ENCODE measurements at regions not wholly inside any gene's neighbourhood (a gene's known extent, or its start where the extent isn't known, plus 50 kb on each side); places are given as distances from the start of the nearest gene placed in this dataset.
"Not testable (repeated sequence)": the region's sequence is repeated elsewhere in the genome, so short reads cannot be mapped to it uniquely, and the experiment has no call there.

DNA sequence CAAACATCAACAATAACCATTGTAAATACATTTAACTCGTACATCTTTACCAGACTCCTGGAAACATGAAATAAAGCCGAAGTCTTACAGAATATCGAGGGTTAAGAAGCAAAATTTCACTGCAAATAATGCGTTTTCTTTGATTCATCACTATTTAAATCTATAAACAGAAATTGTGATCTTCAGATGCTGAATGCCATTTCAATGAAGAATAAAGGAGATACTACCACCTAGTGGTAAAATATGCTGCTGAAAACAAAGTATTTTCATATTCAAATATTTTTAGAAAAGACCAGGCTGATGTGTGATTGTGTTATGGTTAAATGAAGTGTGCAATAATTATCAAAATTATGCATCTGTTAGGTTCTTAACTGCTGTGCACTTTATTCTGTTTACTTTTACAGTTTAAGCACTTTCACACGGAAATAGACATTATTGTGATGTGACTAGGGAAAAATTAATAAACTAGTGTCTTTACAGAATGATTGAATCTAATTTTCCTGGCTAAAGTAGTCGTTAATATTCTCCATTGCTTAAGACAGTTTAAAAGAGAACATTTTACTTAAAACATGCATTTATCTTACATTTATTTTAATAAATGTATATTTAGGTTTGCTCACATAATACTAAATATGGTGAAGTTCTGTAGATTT, 1093.1 kb downstream of the MRPL39 start:
- DNase-seq = peak; percentile 1

- no peak for DNase-seq
Observed at GRCh38 chr21:24509131-24509530, 1098.2 kb downstream of the MRPL39 start.

DNA sequence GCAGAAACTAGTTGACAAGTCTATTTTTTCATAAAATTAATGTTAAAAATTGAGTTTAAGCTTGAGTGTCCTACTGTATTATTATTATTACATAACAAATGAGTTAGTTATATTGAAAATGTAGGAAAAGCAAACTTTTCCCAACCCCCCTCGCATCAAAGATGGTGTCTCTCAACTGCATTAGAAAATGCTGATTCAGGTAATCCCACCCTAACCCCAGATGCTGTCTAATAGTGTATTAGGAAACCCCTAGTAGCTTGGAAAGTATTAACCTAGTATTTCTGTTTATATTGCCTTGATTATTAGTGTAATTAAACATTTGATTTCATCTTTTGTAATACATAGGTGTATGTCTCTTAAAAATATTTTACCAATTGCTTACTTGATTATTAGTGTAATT, 1120.3 kb downstream of the MRPL39 start:
- DNase-seq = no peak

GRCh38 chr21:24483361-24483760, 1123.9 kb downstream of the MRPL39 start:
- DNase-seq = not testable (repeated sequence)

- DNase-seq = no peak
Observed at GRCh38 chr21:24470852-24471251, 1136.4 kb downstream of the MRPL39 start.

GRCh38 chr21:24456358-24456757, 1150.9 kb downstream of the MRPL39 start:
- no peak for DNase-seq

GRCh38 chr21:24450119-24450518, 1157.2 kb downstream of the MRPL39 start:
- DNase-seq = no peak

GRCh38 chr21:24445517-24445916, 1161.8 kb downstream of the MRPL39 start:
- DNase-seq = no peak

- DNase-seq = no peak
Observed at GRCh38 chr21:24444736-24445135, 1162.5 kb downstream of the MRPL39 start.

GRCh38 chr21:24436236-24436635, 1171.0 kb downstream of the MRPL39 start:
- no peak for DNase-seq

DNA sequence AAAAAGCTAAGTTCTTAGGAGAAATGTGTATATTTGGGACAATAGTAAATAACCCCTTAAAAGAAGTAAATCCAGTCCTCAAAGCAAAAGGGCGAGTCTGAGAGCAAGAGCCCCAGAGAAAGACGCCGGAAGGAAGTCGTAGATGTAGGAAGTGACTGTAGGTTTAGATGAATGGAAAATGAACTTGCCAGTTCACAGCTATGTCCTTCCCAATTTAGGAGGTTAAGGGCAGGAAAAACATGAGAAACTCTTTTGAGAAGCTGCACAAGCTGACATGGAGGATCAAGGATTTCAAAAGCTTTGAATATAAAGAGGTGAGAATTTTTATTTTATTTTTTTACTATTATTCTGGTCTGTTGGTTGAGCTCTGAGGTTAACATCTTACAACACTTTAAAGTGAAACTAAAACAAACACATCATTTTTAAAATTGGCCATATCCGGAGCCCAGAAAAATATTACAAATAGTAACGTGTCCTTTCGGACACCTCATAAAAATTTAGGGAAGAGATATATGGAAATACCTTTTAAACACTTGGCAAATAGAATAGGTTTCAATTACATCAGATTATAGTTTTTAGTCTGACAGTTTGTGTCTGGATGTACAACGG, 1178.6 kb downstream of the MRPL39 start:
- no peak for DNase-seq

DNA sequence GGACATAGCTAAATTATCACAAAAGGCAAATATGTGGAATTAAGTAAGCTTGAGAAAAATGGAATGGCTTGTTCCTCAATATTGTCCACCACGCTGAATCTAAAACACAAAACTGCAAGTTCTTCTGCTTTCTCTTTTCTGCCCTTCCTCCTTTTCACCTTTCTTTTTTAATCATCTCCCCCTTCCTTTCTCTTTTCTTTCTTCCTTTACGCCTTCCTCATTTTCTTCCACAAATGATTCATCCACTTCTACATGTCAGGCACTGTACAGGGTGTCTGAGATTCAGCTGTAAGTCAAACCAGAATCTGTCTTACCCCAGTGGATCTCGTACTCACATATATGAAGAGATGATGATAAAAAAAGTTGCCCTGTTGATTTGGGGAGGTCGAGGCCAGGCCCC, 1182.5 kb downstream of the MRPL39 start:
- DNase-seq = no peak

- DNase-seq = no peak
Observed at GRCh38 chr21:24423546-24423945, 1183.7 kb downstream of the MRPL39 start.

- no peak for DNase-seq
Observed at GRCh38 chr21:24420689-24421088, 1186.6 kb downstream of the MRPL39 start.

- DNase-seq = not testable (repeated sequence)
Observed at GRCh38 chr21:24419641-24420040, 1187.6 kb downstream of the MRPL39 start.

DNA sequence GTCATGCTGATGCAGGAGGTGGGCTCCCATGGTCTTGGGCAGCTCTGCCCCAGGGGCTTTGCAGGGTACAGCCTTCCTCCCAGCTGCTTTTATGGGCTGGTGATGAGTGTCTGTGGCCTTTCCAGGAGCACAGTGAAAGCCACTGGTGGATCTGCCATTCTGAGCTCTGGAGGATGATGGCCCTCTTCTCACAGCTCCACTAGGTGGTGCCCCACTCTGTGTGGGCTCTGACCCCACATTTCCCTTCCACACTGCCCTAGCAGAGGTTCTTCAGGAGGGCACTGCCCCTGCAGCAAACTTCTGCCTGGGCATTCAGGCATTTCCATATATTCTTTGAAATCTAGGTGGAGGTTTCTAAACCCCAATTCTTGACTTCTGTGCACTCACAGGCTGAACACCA, 1188.6 kb downstream of the MRPL39 start:
- DNase-seq = no peak

GRCh38 chr21:24411429-24411828, 1195.9 kb downstream of the MRPL39 start:
- no peak for DNase-seq

DNA sequence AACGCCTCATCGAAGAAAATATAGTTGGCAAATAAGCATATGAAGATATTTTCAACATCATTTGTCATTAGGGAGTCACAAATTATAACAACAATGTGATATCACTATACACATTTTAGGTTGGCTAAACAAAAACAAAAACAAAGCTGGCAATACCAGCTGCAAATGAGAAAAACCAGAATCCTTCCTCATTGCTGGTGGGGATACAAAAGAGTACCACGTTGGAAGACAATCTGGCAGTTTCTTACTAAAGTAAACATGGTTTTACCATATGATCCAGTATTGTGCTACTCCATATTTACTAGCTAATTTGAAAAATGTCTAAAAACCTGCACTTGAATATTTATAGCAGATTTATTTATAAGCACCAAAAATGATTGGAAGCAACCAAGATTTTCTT, 1204.1 kb downstream of the MRPL39 start:
- no peak for DNase-seq

DNA sequence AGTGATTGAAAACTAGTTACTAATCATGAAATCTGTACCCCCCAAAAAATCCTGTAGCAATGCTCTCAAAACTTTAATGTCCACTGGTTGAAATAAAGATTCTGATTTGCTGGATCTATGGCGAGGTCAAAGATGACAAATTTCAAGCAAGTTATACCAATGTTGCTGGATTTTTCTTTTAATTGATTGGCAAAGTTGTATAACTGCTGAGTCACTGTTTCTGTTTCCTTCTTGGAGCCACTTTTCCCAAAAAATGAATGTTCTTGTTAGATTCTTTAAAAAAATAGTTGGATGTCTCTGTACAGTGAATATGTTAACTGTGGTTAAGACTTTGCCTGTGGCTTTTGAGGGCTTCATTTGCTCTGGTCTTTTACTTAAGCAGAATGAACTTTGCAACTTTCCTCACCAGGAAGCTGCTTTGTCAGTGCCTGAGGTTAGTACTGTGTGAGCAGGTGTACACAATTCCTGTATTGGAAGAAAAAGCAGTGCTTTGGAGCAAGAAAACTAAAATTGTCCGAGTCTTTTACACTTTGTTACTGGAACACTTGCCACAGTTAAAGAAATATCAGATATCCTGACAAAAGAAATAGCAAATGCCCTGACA, 1211.9 kb downstream of the MRPL39 start:
- no peak for DNase-seq

- DNase-seq = no peak
Observed at GRCh38 chr21:24375201-24375600, 1232.1 kb downstream of the MRPL39 start.

DNA sequence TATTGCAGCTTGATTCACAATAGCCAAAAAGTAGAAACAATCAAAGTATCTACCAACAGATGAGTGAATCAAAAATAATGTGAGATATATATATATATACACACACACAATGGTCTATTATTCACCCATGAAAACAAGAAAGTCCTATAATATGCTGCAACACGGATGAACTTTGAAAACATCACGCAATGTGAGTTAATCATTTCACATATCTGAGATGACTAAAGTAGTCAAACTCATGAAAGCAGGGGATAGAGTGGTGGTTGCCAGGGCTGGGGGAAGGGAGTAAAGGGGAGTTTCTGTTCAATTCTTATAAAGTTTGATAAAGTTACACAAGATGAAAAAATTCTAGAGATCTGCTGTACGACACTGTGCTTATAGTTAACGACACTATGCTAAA, 1234.8 kb downstream of the MRPL39 start:
- no peak for DNase-seq

DNA sequence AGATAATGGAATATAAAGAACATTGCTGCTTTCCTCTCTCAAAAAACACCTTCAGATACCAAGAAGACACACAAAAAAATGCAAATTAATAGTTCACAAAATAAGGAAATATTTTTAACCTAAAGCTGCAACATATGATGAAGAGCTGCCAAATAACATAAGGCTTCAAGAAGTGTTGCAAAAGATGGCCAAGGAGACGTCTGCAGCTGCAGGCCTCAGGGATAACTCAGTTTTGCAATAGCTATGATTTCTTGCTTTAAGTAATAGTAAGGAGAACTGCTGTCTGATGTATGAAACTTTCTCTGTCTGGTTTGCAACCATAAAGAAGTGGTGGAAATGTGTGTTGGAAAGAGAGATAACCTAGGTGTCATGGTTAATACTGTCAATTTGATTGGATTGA, 1237.5 kb downstream of the MRPL39 start:
- no peak for DNase-seq

GRCh38 chr21:24369278-24369677, 1238.0 kb downstream of the MRPL39 start:
- DNase-seq = no peak

DNA sequence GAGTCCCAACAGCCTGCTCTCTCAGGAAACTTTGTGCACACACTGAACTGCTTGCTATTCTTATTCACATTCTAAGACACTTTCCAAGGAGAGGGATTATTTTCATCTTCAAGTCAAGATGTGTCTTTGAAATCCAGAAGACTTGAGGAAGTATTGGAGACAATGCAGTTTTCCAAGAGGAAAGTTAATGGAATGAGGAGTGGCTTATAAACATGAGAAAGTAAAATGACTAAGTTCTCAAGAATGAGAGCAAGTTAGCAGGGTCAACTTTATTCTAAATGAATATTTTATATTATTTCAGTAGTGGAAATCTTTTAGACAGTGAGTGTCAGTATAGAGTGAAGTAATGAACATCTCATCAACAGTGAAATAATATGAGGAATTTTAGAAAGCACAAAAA, 1239.3 kb downstream of the MRPL39 start:
- DNase-seq = no peak

Measured in renal pelvis (tissue), 1 donor.